NCI-H1694 (cell line): ENCODE measurements at regions not wholly inside any gene's neighbourhood (a gene's known extent, or its start where the extent isn't known, plus 50 kb on each side); places are given as distances from the start of the nearest gene placed in this dataset.
"Not testable (repeated sequence)": the region's sequence is repeated elsewhere in the genome, so short reads cannot be mapped to it uniquely, and the experiment has no call there.

ENCODE experiments used
- DNase-seq: peaks from one replicate; lab custom pipeline; 2025; lab: John Stamatoyannopoulos, UW

GRCh38 chr7:55743454-55743717 lies 119.2 kb downstream of the SEPTIN14 start:
- DNase-seq = not testable (repeated sequence)

- DNase-seq = not testable (repeated sequence)
Observed at GRCh38 chr7:55742651-55743453, 119.7 kb downstream of the SEPTIN14 start.

- DNase-seq = not testable (repeated sequence)
Observed at GRCh38 chr7:55741721-55742631, 120.6 kb downstream of the SEPTIN14 start.

- not testable (repeated sequence) for DNase-seq
Observed at GRCh38 chr7:55740633-55741250, 121.8 kb downstream of the SEPTIN14 start.

- not testable (repeated sequence) for DNase-seq
Observed at GRCh38 chr7:55740053-55740452, 122.5 kb downstream of the SEPTIN14 start.

GRCh38 chr7:55736641-55737221 lies 125.8 kb downstream of the SEPTIN14 start:
- not testable (repeated sequence) for DNase-seq

- DNase-seq = no peak
Observed at GRCh38 chr7:55733241-55734140, 129.1 kb downstream of the SEPTIN14 start.

- DNase-seq = no peak
Observed at GRCh38 chr7:55731931-55732330, 130.6 kb downstream of the SEPTIN14 start.

- DNase-seq = no peak
Observed at GRCh38 chr7:55730197-55730596, 132.4 kb downstream of the SEPTIN14 start.

- no peak for DNase-seq
Observed at GRCh38 chr7:55723621-55723941, 139.0 kb downstream of the SEPTIN14 start.

- not testable (repeated sequence) for DNase-seq
Observed at GRCh38 chr7:55722874-55723620, 139.5 kb downstream of the SEPTIN14 start.

- not testable (repeated sequence) for DNase-seq
Observed at GRCh38 chr7:55721004-55721403, 141.5 kb downstream of the SEPTIN14 start.

- not testable (repeated sequence) for DNase-seq
Observed at GRCh38 chr7:55715247-55715867, 143.1 kb upstream of the VOPP1 start.

GRCh38 chr7:55714370-55714769 lies 142.1 kb upstream of the VOPP1 start:
- DNase-seq = not testable (repeated sequence)

- not testable (repeated sequence) for DNase-seq
Observed at GRCh38 chr7:55710312-55710711, 138.0 kb upstream of the VOPP1 start.

GRCh38 chr7:55708028-55708427 lies 135.7 kb upstream of the VOPP1 start:
- DNase-seq = not testable (repeated sequence)

- not testable (repeated sequence) for DNase-seq
Observed at GRCh38 chr7:55707410-55707809, 135.1 kb upstream of the VOPP1 start.

- DNase-seq = not testable (repeated sequence)
Observed at GRCh38 chr7:55706451-55707195, 134.3 kb upstream of the VOPP1 start.

- not testable (repeated sequence) for DNase-seq
Observed at GRCh38 chr7:55705728-55706450, 133.6 kb upstream of the VOPP1 start.
